IMR-90 (cell line): ENCODE measurements at regions not wholly inside any gene's neighbourhood (a gene's known extent, or its start where the extent isn't known, plus 50 kb on each side); places are given as distances from the start of the nearest gene placed in this dataset.

Experiments
- CTCF ChIP-seq: conservative IDR thresholded peaks from 2 replicates; pipeline ENCODE4 v1.5.1; 2012; ENCODE audit warnings: mild to moderate bottlenecking, low read depth, low read length, improper control_type of control experiment
- FOS ChIP-seq: fragments of 150-350 bp; IDR thresholded peaks from 2 replicates; pipeline ENCODE4 v1.6.1; 2016; ENCODE audit warnings: low read depth, low read length
- MAFK ChIP-seq: IDR thresholded peaks from 2 replicates; pipeline ENCODE4 v1.6.1; 2012; ENCODE audit warnings: low read depth, low read length, improper control_type of control experiment
- POLR2A ChIP-seq: IDR thresholded peaks from 2 replicates; pipeline ENCODE4 v1.6.1; 2012; ENCODE audit warnings: mild to moderate bottlenecking, low read depth, low read length
- RFX5 ChIP-seq: IDR thresholded peaks from 2 replicates; pipeline ENCODE4 v1.8.0; 2012; ENCODE audit warnings: low read depth, mild to moderate bottlenecking, low read length, moderate library complexity
- SMC3 ChIP-seq: fragments of 150-350 bp; IDR thresholded peaks from 2 replicates; pipeline ENCODE4 v1.6.1; 2016; ENCODE audit warnings: low read depth, mild to moderate bottlenecking, antibody characterized with exemption, low read length, moderate library complexity

GRCh38 chr1:227379555-227379892 is 61.2 kb upstream of the CDC42BPA start:
- TF ChIP-seq CTCF (no peak), POLR2A (no peak), RFX5 (no peak), SMC3 (no peak), FOS (no peak), MAFK (no peak)
